Brain microvascular endothelial cell (primary cell): ENCODE measurements at regions not wholly inside any gene's neighbourhood (a gene's known extent, or its start where the extent isn't known, plus 50 kb on each side); places are given as distances from the start of the nearest gene placed in this dataset.
"Not testable (repeated sequence)": the region's sequence is repeated elsewhere in the genome, so short reads cannot be mapped to it uniquely, and the experiment has no call there.

Experiments used
- DNase-seq: peaks from one replicate; pipeline ENCODE4 v3.0.0-alpha.2; 2020
- H3K27ac ChIP-seq: fragments of 250-450 bp; sonication (Bioruptor Pico); 2 replicates; pipeline ENCODE4 v1.5.1; 2020; ENCODE audit warnings: mild to moderate bottlenecking, moderate library complexity
- H3K27me3 ChIP-seq: fragments of 250-450 bp; sonication (Bioruptor Pico); replicated peaks from 2 replicates; pipeline ENCODE4 v1.5.1; 2020; ENCODE audit warnings: mild to moderate bottlenecking
- H3K36me3 ChIP-seq: fragments of 250-450 bp; sonication (Bioruptor Pico); replicated peaks from 2 replicates; pipeline ENCODE4 v1.5.1; 2020; ENCODE audit warnings: mild to moderate bottlenecking
- H3K4me3 ChIP-seq: 2 replicates; pipeline ENCODE4 v1.5.1; 2011; ENCODE audit warnings: low read depth, mild to moderate bottlenecking, control low read depth, low read length, moderate library complexity
- in situ Hi-C: cut with HindIII; loops from 2 replicates; pipeline ENCODE4 v1.10.0; 2017; ENCODE audit warnings: low sequenced_read_pairs, low pct_ligation_motif_present
- TF ChIP-seq, protein P1 (sequence below): IDR thresholded peaks from 2 replicates; pipeline ENCODE4 v1.5.1; 2011; ENCODE audit warnings: low read depth, mild to moderate bottlenecking, moderate library complexity, low read length, control low read depth, inconsistent platforms; ENCODE audit errors: missing control alignments

DNA sequence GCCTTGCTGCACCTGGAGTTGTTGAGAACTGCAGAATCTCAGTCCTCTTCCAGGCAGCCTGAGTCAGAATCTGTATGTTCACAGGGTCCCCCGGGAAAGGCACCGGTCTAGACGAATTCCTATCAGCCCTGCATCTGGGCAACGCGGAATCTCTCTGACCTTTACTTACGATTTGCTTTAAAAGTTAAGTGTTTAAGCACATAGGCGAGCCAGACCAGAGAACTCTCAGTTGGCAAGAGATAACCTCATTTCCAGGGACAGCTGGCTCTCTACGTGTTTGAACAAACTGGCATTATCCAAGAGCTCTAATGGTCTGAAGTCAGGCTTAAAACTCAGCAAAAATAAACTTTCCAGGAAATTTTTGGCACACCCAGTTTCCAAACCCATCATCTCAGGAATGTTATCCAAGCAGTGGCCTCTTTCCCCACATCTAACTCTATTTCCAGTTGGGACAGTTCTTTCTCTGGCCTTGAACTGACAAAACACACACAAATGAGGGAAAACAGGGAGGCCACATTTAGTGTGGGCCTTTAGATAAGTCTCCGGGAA, 53.4 kb downstream of the HES1 start:
- no peaks in the 10 kb centered on the region for H3K36me3 ChIP-seq
- H3K27me3 ChIP-seq = peaks cover 1% of the 10 kb centered on the region
- no peak overlapping the region for H3K4me3 ChIP-seq
- TF ChIP-seq, protein P1, sequence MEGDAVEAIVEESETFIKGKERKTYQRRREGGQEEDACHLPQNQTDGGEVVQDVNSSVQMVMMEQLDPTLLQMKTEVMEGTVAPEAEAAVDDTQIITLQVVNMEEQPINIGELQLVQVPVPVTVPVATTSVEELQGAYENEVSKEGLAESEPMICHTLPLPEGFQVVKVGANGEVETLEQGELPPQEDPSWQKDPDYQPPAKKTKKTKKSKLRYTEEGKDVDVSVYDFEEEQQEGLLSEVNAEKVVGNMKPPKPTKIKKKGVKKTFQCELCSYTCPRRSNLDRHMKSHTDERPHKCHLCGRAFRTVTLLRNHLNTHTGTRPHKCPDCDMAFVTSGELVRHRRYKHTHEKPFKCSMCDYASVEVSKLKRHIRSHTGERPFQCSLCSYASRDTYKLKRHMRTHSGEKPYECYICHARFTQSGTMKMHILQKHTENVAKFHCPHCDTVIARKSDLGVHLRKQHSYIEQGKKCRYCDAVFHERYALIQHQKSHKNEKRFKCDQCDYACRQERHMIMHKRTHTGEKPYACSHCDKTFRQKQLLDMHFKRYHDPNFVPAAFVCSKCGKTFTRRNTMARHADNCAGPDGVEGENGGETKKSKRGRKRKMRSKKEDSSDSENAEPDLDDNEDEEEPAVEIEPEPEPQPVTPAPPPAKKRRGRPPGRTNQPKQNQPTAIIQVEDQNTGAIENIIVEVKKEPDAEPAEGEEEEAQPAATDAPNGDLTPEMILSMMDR = no peak
- no peak for DNase-seq
- no peak overlapping the region for H3K27ac ChIP-seq
- in situ Hi-C loops = no loop called here

DNA sequence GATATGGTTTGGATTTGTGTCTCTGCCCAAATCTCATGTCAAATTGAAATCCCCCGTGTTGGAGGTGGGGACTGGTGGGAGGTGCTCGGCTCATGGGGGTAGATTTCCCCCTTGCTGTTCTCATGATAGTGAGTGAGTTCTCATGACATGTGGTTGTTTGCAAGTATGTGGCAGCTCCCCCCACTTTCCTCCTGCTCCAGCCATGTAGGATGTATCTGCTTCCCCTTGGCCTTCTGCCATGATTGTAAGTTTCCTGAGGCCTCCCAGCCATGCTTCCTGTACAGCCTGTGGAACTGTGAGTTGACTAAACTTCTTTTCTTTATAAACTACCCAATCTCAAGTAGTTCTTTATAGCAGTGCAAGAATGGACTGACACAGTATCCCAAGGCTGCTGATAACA, 55.9 kb downstream of the HES1 start:
- H3K27me3 ChIP-seq, DNase-seq, in situ Hi-C loops, H3K4me3 ChIP-seq, H3K27ac ChIP-seq, H3K36me3 ChIP-seq: not testable (repeated sequence)

DNA sequence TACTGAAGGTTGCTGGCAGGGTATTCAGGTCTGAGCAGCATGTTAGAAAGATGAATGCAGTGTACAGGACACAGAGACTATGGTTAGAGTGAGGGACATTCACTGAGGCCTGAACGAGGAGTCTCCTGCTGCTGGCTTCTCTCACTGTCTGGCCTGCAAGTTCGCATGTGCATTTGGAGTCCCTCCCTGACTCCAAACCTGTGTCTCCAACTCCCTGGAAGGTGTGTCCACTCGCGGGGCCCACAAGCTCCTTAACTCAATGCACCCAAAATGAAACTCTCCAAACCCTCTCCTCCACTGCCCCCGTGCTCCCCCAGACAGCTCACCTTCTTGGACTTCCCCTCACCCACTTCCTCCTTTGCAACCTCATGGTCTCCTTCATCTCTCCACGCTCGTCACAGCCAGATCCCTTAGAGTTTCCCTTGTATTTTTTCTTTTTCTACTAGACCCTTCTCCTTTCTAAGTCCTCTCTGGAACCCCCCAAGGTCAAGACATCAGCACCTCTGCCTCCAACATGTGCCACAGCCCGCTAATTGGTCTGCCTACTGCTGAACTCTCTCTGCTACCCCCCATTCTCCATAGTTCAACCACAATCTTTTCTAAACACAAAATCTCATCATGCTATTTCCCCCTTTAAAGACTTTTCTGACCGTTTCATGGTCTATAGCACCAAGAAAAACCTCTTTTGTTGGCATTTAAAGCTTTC, 58.3 kb downstream of the HES1 start:
- Histone ChIP-seq H3K27ac (no peak overlapping the region), H3K36me3 (no peaks in the 10 kb centered on the region), H3K4me3 (no peak overlapping the region), H3K27me3 (peaks cover 16% of the 10 kb centered on the region)
- in situ Hi-C loops = no loop called here
- DNase-seq = no peak
- TF ChIP-seq, protein P1 = no peak

DNA sequence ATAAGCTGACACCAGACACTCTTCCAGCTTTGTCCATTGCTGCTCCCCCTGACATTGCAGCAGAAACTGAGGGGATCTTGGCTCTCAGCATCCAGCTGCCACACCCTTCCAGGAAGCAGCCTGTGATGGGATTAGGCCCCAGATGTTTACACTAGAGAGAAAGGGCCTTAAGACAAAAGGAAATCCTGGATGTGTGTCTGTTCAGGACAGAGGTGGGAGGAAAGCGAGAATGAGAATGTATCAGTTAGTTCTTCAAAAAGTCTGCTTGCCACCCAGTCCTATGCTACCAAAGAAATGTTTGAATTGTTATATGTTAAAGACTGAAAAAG, 58.8 kb downstream of the HES1 start:
- H3K36me3 ChIP-seq = no peaks in the 10 kb centered on the region
- H3K27ac ChIP-seq = no peak overlapping the region
- in situ Hi-C loops = no loop called here
- TF ChIP-seq, protein P1 = no peak
- H3K27me3 ChIP-seq = peaks cover 20% of the 10 kb centered on the region
- no peak overlapping the region for H3K4me3 ChIP-seq
- DNase-seq = no peak

DNA sequence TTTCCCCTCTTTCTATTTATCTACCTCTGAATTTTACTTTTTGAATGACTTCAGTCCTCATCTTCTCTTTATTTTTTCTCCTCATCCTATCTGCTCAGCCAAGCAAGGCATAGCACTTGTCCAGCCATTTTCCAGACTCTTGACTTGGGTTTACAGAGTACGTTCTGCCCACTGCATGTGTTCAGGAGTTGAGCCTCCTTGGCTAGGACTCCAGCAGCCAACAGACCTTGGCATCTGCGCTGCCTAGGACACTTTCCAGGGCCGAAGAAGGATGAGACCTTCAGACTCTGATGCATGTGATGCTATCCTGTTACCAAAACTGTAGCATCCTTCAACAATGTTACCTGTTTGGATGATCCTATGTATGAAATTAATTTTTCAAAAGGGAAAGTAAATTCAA, 59.7 kb downstream of the HES1 start:
- H3K27ac ChIP-seq = no peak overlapping the region
- H3K4me3 ChIP-seq = no peak overlapping the region
- in situ Hi-C loops = no loop called here
- no peaks in the 10 kb centered on the region for H3K36me3 ChIP-seq
- no peak for DNase-seq
- peaks cover 25% of the 10 kb centered on the region for H3K27me3 ChIP-seq
- TF ChIP-seq, protein P1 = no peak

DNA sequence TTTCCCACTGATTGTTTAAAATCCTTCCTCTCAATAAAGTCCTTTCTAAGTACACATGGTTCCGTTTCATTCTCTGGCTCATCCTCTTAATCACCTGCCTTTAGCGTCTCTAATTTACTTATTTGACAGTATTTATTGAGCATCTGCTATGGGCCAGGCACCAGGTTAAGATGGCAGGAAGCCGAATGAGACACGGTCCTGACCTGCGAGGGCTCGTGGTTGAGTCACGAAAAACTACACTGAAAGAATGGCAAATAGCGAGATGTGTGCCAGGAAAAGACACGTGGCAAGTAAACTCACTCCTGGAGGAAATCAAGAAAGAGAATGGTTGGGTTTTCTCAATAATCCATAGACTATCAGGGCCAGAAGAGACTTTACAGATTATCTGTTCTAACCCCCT, 60.9 kb downstream of the HES1 start:
- Histone ChIP-seq H3K27me3 (peaks cover 35% of the 10 kb centered on the region), H3K27ac (no peak overlapping the region), H3K4me3 (no peak overlapping the region), H3K36me3 (no peaks in the 10 kb centered on the region)
- in situ Hi-C loops = no loop called here
- DNase-seq = no peak
- TF ChIP-seq, protein P1 = no peak
